ENCODE measurements at regions not wholly inside any gene's neighbourhood (a gene's known extent, or its start where the extent isn't known, plus 50 kb on each side); places are given as distances from the start of the nearest gene placed in this dataset.

- FAIRE-seq = no peak
- no peak for DNase-seq (ENCODE audit: low spot score)
Observed at GRCh38 chr6:81694855-81695254, 57.6 kb downstream of the TENT5A start.

- DNase-seq (ENCODE audit: low spot score) = no peak
- FAIRE-seq = no peak
Observed at GRCh38 chr6:81694207-81694606, 58.3 kb downstream of the TENT5A start.

- DNase-seq (ENCODE audit: low spot score) (no peak), FAIRE-seq (no peak)
Observed at GRCh38 chr6:81693266-81693665, 59.2 kb downstream of the TENT5A start.

GRCh38 chr6:81690073-81690472, 62.4 kb downstream of the TENT5A start:
- no peak for FAIRE-seq
- DNase-seq (ENCODE audit: low spot score) = no peak

GRCh38 chr6:81689580-81689979, 62.9 kb downstream of the TENT5A start:
- FAIRE-seq (no peak), DNase-seq (ENCODE audit: low spot score) (no peak)

GRCh38 chr6:81683912-81684311, 68.6 kb downstream of the TENT5A start:
- no peak for DNase-seq (ENCODE audit: low spot score)
- no peak for FAIRE-seq

GRCh38 chr6:81682858-81683620, 69.4 kb downstream of the TENT5A start:
- no peak for FAIRE-seq
- no peak for DNase-seq (ENCODE audit: low spot score)

- DNase-seq (ENCODE audit: low spot score) = no peak
- no peak for FAIRE-seq
Observed at GRCh38 chr6:81682235-81682795, 70.2 kb downstream of the TENT5A start.

- FAIRE-seq (no peak), DNase-seq (ENCODE audit: low spot score) (no peak)
Observed at GRCh38 chr6:81669445-81669844, 83.0 kb downstream of the TENT5A start.

- DNase-seq (ENCODE audit: low spot score) (no peak), FAIRE-seq (no peak)
Observed at GRCh38 chr6:81668615-81669047, 83.8 kb downstream of the TENT5A start.

- no peak for FAIRE-seq
Observed at GRCh38 chr6:81666481-81666880, 86.0 kb downstream of the TENT5A start.

GRCh38 chr6:81656231-81656630, 96.2 kb downstream of the TENT5A start:
- FAIRE-seq (no peak), DNase-seq (ENCODE audit: low spot score) (no peak)

More at GRCh38 chr6:81666481-81666880, 86.0 kb downstream of the TENT5A start:
- DNase-seq (ENCODE audit: low spot score) = no peak

GRCh38 chr6:81655696-81656095, 96.8 kb downstream of the TENT5A start:
- FAIRE-seq = no peak
- DNase-seq (ENCODE audit: low spot score) = no peak

GRCh38 chr6:81648502-81648901, 104.0 kb downstream of the TENT5A start:
- no peak for FAIRE-seq

GRCh38 chr6:81643156-81643555, 109.3 kb downstream of the TENT5A start:
- DNase-seq (ENCODE audit: low spot score) = no peak
- FAIRE-seq = no peak

More at GRCh38 chr6:81648502-81648901, 104.0 kb downstream of the TENT5A start:
- DNase-seq (ENCODE audit: low spot score) = no peak

GRCh38 chr6:81640891-81641290, 111.6 kb downstream of the TENT5A start:
- DNase-seq (ENCODE audit: low spot score) (no peak), FAIRE-seq (no peak)

GRCh38 chr6:81640126-81640525, 112.4 kb downstream of the TENT5A start:
- FAIRE-seq (no peak), DNase-seq (ENCODE audit: low spot score) (no peak)

- DNase-seq (ENCODE audit: low spot score) (no peak), FAIRE-seq (no peak)
Observed at GRCh38 chr6:81638366-81638765, 114.1 kb downstream of the TENT5A start.

- DNase-seq (ENCODE audit: low spot score) (no peak), FAIRE-seq (no peak)
Observed at GRCh38 chr6:81636930-81637568, 115.4 kb downstream of the TENT5A start.

GRCh38 chr6:81634155-81634880, 118.2 kb downstream of the TENT5A start:
- FAIRE-seq (no peak), DNase-seq (ENCODE audit: low spot score) (no peak)

- no peak for FAIRE-seq
Observed at GRCh38 chr6:81633391-81633790, 119.1 kb downstream of the TENT5A start.

GRCh38 chr6:81630719-81631118, 121.8 kb downstream of the TENT5A start:
- DNase-seq (ENCODE audit: low spot score) (no peak), FAIRE-seq (no peak)

More at GRCh38 chr6:81633391-81633790, 119.1 kb downstream of the TENT5A start:
- DNase-seq (ENCODE audit: low spot score) = no peak

All from RCC 7860 (cell line).